Naive B cell (primary cell): ENCODE measurements at regions not wholly inside any gene's neighbourhood (a gene's known extent, or its start where the extent isn't known, plus 50 kb on each side); places are given as distances from the start of the nearest gene placed in this dataset.

Source experiments
- ATAC-seq, 2 donors: fragments of 150-1000 bp; cut with Tn5 transposase; 2 replicates each; pipeline ENCODE4 v1.10.0; 2021; ENCODE audit warnings: low read depth in 2 of 2, mild to moderate bottlenecking in 2 of 2, moderate library complexity in 2 of 2
- DNase-seq: peaks from one replicate; pipeline ENCODE4 v3.0.0; 2022
- H3K27ac Mint-ChIP-seq, 6 donors: one replicate each; pipeline ENCODE4 v1.8.0; 2020 to 2022; ENCODE audit warnings: mild to moderate bottlenecking in 6 of 6, mixed read lengths in 6 of 6, moderate library complexity in 5 of 6, inconsistent platforms in 2 of 6
- H3K27me3 Mint-ChIP-seq, 3 donors: one replicate each; pipeline ENCODE4 v1.8.0; 2021 to 2022; ENCODE audit warnings: mixed read lengths in 3 of 3, mild to moderate bottlenecking in 1 of 3
- H3K36me3 Mint-ChIP-seq, 2 donors: one replicate each; pipeline ENCODE4 v1.8.0; 2020 to 2022; ENCODE audit warnings: mixed read lengths in 2 of 2, inconsistent platforms in 1 of 2, mild to moderate bottlenecking in 1 of 2
- H3K4me1 Mint-ChIP-seq, 3 donors: one replicate each; pipeline ENCODE4 v1.8.0; 2020 to 2022; ENCODE audit warnings: mixed read lengths in 3 of 3, inconsistent platforms in 1 of 3, mild to moderate bottlenecking in 1 of 3, moderate library complexity in 1 of 3
- H3K4me3 Mint-ChIP-seq, 8 donors: one replicate each; pipeline ENCODE4 v1.8.0; 2020 to 2022; ENCODE audit warnings: mild to moderate bottlenecking in 8 of 8, mixed read lengths in 8 of 8, moderate library complexity in 8 of 8, inconsistent platforms in 2 of 8
- H3K9me3 Mint-ChIP-seq, 7 donors: one replicate each; pipeline ENCODE4 v1.8.0; 2020 to 2022; ENCODE audit warnings: mixed read lengths in 7 of 7, mild to moderate bottlenecking in 5 of 7, inconsistent platforms in 2 of 7, moderate library complexity in 1 of 7

GRCh38 chr13:22081430-22081829 lies 410.6 kb downstream of the FGF9 start:
- H3K4me1 Mint-ChIP-seq, result peaks cover 4 to 9% (median 5%) of the 10 kb centered on the region in 3 donors
- H3K36me3 Mint-ChIP-seq, result no peaks in the 10 kb centered on the region
- H3K9me3 Mint-ChIP-seq, result peaks cover 0 to 4% (median 0%) of the 10 kb centered on the region in 7 donors
- no peak overlapping the region for H3K4me3 Mint-ChIP-seq
- H3K27ac Mint-ChIP-seq, result no peak overlapping the region
- ATAC-seq (no peak), DNase-seq (no peak)
- H3K27me3 Mint-ChIP-seq, result peaks cover 0 to 8% (median 0%) of the 10 kb centered on the region in 3 donors

GRCh38 chr13:22082030-22082429 lies 411.2 kb downstream of the FGF9 start:
- Mint-ChIP-seq H3K27ac (no peak overlapping the region), H3K27me3 (peaks cover 0 to 10% (median 0%) of the 10 kb centered on the region in 3 donors), H3K4me1 (peaks cover 4 to 7% (median 5%) of the 10 kb centered on the region in 3 donors), H3K9me3 (peaks cover 0 to 4% (median 0%) of the 10 kb centered on the region in 7 donors), H3K36me3 (no peaks in the 10 kb centered on the region), H3K4me3 (no peak overlapping the region)
- DNase-seq, result no peak
- no peak for ATAC-seq

DNA sequence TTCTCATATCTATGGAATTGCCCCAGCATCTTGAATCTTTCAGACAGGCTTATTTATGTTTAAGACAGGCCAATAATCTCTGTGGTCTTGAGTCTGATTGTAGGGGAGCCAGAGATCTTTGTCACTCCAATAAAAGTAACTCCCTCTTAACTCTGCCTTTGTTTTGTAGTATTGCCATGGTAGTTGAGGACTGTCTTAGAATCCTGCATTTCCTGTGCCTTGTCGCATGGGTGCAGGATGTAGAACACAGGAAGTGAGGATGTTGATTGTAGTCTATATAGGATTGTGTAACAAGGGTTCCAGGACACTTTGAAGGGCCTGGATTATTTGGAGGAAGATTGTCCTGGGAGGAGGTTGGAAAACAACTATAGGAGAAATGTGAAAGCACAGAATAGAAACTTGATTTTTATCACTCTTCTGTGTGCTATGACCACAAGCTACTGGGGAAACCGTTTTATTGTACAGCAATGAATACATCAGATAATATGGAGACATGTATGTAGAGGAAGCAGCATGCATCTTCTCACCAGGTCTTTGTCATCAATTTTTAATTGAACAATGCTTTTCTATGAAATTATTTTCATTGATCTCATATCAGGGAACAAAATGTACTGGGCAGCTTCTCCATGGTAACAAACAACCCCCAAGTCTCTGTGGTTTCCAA lies 411.7 kb downstream of the FGF9 start:
- Mint-ChIP-seq H3K4me3 (no peak overlapping the region), H3K36me3 (peaks cover 0 to 2% of the 10 kb centered on the region in 2 donors), H3K27me3 (peaks cover 0 to 16% (median 0%) of the 10 kb centered on the region in 3 donors), H3K4me1 (peaks cover 5 to 7% (median 5%) of the 10 kb centered on the region in 3 donors), H3K9me3 (peaks cover 0 to 5% (median 0%) of the 10 kb centered on the region in 7 donors), H3K27ac (no peak overlapping the region)
- no peak for ATAC-seq
- DNase-seq, result no peak

- DNase-seq (no peak), ATAC-seq (no peak)
- H3K4me3 Mint-ChIP-seq, result no peak overlapping the region
- H3K36me3 Mint-ChIP-seq, result peaks cover 0 to 8% of the 10 kb centered on the region in 2 donors
- peak overlapping the region in 1 of 6 donors; percentile 21 for H3K27ac Mint-ChIP-seq
- H3K9me3 Mint-ChIP-seq, result peaks cover 0 to 6% (median 0%) of the 10 kb centered on the region in 7 donors
- peaks cover 0 to 21% (median 0%) of the 10 kb centered on the region in 3 donors for H3K27me3 Mint-ChIP-seq
- peaks cover 5 to 9% (median 7%) of the 10 kb centered on the region in 3 donors for H3K4me1 Mint-ChIP-seq
These were observed 414.1 kb downstream of the FGF9 start for GRCh38 chr13:22085001-22085400.

GRCh38 chr13:22086597-22087330 lies 415.9 kb downstream of the FGF9 start:
- ATAC-seq (no peak), DNase-seq (no peak)
- peaks cover 0 to 6% (median 0%) of the 10 kb centered on the region in 7 donors for H3K9me3 Mint-ChIP-seq
- H3K36me3 Mint-ChIP-seq, result peaks cover 0 to 8% of the 10 kb centered on the region in 2 donors
- no peak overlapping the region for H3K4me3 Mint-ChIP-seq
- no peak overlapping the region for H3K27ac Mint-ChIP-seq
- H3K27me3 Mint-ChIP-seq, result peaks cover 0 to 21% (median 0%) of the 10 kb centered on the region in 3 donors
- peaks cover 5 to 9% (median 7%) of the 10 kb centered on the region in 3 donors for H3K4me1 Mint-ChIP-seq

- peaks cover 0 to 13% (median 0%) of the 10 kb centered on the region in 3 donors for H3K27me3 Mint-ChIP-seq
These were observed 419.2 kb downstream of the FGF9 start for GRCh38 chr13:22090106-22090505.

GRCh38 chr13:22091222-22091970 lies 420.5 kb downstream of the FGF9 start:
- Mint-ChIP-seq H3K36me3 (peaks cover 0 to 8% of the 10 kb centered on the region in 2 donors), H3K4me1 (peaks cover 4 to 8% (median 6%) of the 10 kb centered on the region in 3 donors), H3K27ac (no peak overlapping the region), H3K9me3 (peaks cover 0 to 10% (median 0%) of the 10 kb centered on the region in 7 donors), H3K27me3 (peaks cover 0 to 13% (median 0%) of the 10 kb centered on the region in 3 donors), H3K4me3 (no peak overlapping the region)
- DNase-seq (no peak), ATAC-seq (no peak)

More at GRCh38 chr13:22090106-22090505, 419.2 kb downstream of the FGF9 start:
- H3K4me3 Mint-ChIP-seq, result no peak overlapping the region
- H3K27ac Mint-ChIP-seq, result no peak overlapping the region
- DNase-seq (no peak), ATAC-seq (no peak)
- H3K4me1 Mint-ChIP-seq, result peaks cover 8 to 9% (median 8%) of the 10 kb centered on the region in 3 donors
- H3K36me3 Mint-ChIP-seq, result peaks cover 0 to 8% of the 10 kb centered on the region in 2 donors
- H3K9me3 Mint-ChIP-seq, result peaks cover 0 to 7% (median 0%) of the 10 kb centered on the region in 7 donors

- DNase-seq (no peak), ATAC-seq (no peak)
- peaks cover 4 to 8% (median 6%) of the 10 kb centered on the region in 3 donors for H3K4me1 Mint-ChIP-seq
- peaks cover 0 to 10% (median 0%) of the 10 kb centered on the region in 7 donors for H3K9me3 Mint-ChIP-seq
- no peak overlapping the region for H3K4me3 Mint-ChIP-seq
- H3K27ac Mint-ChIP-seq, result peak overlapping the region in 1 of 6 donors; percentile 22
- peaks cover 0 to 8% of the 10 kb centered on the region in 2 donors for H3K36me3 Mint-ChIP-seq
- H3K27me3 Mint-ChIP-seq, result peaks cover 0 to 12% (median 0%) of the 10 kb centered on the region in 3 donors
These were observed 421.1 kb downstream of the FGF9 start for GRCh38 chr13:22091971-22092300.

DNA sequence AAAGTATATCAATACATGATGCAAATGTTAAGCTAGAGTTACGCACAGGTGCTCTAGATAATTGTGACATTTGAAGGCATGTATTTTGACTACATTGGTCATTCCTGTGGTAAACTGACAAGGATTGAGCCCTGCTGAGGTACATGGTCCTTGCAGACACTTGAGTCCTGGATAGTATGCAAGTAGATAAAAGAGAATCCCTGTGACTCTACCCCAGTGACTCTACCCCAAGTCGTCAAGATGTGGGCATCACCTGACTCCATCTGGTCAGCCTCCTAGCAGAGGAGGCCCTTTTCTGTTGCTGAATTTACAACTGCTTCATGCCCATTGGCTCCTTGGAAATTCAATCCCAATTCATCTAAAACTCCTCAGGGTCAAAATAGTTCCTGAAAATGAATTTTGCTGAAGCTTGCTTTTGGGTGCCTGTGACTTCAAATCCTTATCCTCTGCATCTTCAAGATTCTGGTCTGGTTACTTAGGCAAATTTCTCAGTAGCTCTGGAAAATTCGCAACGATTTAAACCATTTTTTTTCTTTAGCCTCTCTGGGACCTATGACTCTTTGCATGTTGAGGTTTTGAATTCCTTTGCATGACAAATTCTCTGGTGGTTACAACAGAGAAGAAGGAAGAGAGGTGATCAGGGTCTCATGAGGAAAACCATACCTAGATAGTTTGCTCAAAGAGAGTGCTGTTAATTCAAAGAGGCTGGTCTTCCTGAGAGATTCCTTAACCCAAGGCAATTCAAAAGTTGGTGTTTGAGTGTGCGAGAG lies 422.1 kb downstream of the FGF9 start:
- DNase-seq, result no peak
- peaks cover 0 to 4% (median 0%) of the 10 kb centered on the region in 7 donors for H3K9me3 Mint-ChIP-seq
- peak overlapping the region in 3 of 6 donors; percentile 3 to 36 (median 16) for H3K27ac Mint-ChIP-seq
- peaks cover 0 to 2% of the 10 kb centered on the region in 2 donors for H3K36me3 Mint-ChIP-seq
- peaks cover 0 to 8% (median 4%) of the 10 kb centered on the region in 3 donors for H3K4me1 Mint-ChIP-seq
- no peak for ATAC-seq
- H3K27me3 Mint-ChIP-seq, result peaks cover 0 to 2% (median 0%) of the 10 kb centered on the region in 3 donors
- no peak overlapping the region for H3K4me3 Mint-ChIP-seq

DNA sequence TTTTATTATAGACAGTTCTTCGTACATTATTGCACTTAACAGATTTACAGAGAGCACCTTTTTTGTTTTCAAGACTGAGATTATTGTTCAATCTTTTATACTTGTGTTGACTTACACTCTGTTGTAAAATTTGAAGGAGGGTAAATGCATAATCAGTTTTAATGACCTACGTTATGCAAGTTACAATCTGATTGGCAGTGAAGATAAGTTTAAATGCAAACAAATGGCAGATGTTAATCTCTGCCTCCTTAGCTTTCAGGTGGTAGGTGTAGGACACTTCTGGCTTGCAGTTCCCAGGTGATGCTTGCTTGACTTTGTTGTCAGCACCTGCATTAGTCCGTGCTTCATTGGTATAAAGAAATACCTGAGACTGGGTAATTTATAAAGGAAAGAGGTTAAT lies 424.9 kb downstream of the FGF9 start:
- H3K27ac Mint-ChIP-seq, result no peak overlapping the region
- peaks cover 0 to 8% (median 4%) of the 10 kb centered on the region in 3 donors for H3K4me1 Mint-ChIP-seq
- peaks cover 0 to 14% (median 4%) of the 10 kb centered on the region in 7 donors for H3K9me3 Mint-ChIP-seq
- DNase-seq, result no peak
- ATAC-seq, result no peak
- H3K4me3 Mint-ChIP-seq, result no peak overlapping the region
- no peaks in the 10 kb centered on the region for H3K27me3 Mint-ChIP-seq
- peaks cover 0 to 9% of the 10 kb centered on the region in 2 donors for H3K36me3 Mint-ChIP-seq

GRCh38 chr13:22099585-22099984 lies 428.7 kb downstream of the FGF9 start:
- H3K4me1 Mint-ChIP-seq, result peaks cover 5 to 15% (median 15%) of the 10 kb centered on the region in 3 donors
- peaks cover 0 to 18% (median 4%) of the 10 kb centered on the region in 7 donors for H3K9me3 Mint-ChIP-seq
- ATAC-seq, result no peak
- no peak for DNase-seq
- no peak overlapping the region for H3K4me3 Mint-ChIP-seq
- H3K36me3 Mint-ChIP-seq, result peaks cover 0 to 12% of the 10 kb centered on the region in 2 donors
- H3K27me3 Mint-ChIP-seq, result no peaks in the 10 kb centered on the region
- H3K27ac Mint-ChIP-seq, result peak overlapping the region in 2 of 6 donors; percentile 29

- no peaks in the 10 kb centered on the region for H3K27me3 Mint-ChIP-seq
- H3K36me3 Mint-ChIP-seq, result peaks cover 0 to 17% of the 10 kb centered on the region in 2 donors
- H3K9me3 Mint-ChIP-seq, result peaks cover 0 to 18% (median 4%) of the 10 kb centered on the region in 7 donors
- DNase-seq (no peak), ATAC-seq (no peak)
- H3K4me3 Mint-ChIP-seq, result no peak overlapping the region
- peaks cover 13 to 25% (median 15%) of the 10 kb centered on the region in 3 donors for H3K4me1 Mint-ChIP-seq
- H3K27ac Mint-ChIP-seq, result peak overlapping the region in 2 of 6 donors; percentile 11 to 55
These were observed 431.4 kb downstream of the FGF9 start for GRCh38 chr13:22102271-22102670.
